Type B pancreatic cell (in vitro differentiated cells): ENCODE measurements at regions not wholly inside any gene's neighbourhood (a gene's known extent, or its start where the extent isn't known, plus 50 kb on each side); places are given as distances from the start of the nearest gene placed in this dataset.
A peak's percentile ranks its signal among the peaks of the same experiment; 100 is the strongest.

ENCODE experiments used
- DNase-seq: peaks from one replicate; pipeline ENCODE4 v3.0.0; 2021; ENCODE audit warnings: mixed read lengths; ENCODE audit not compliant: unreplicated experiment; ENCODE audit errors: extremely low spot score
- H3K27ac Mint-ChIP-seq: 2 replicates; pipeline ENCODE4 v1.8.0; 2021; ENCODE audit warnings: mild to moderate bottlenecking, mixed read lengths
- H3K27me3 Mint-ChIP-seq: 2 replicates; pipeline ENCODE4 v1.8.0; 2021; ENCODE audit warnings: mixed read lengths
- H3K36me3 Mint-ChIP-seq: 2 replicates; pipeline ENCODE4 v1.8.0; 2021; ENCODE audit warnings: mixed read lengths
- H3K4me1 Mint-ChIP-seq: one replicate; pipeline ENCODE4 v1.8.0; 2021; ENCODE audit warnings: mixed read lengths; ENCODE audit not compliant: unreplicated experiment
- H3K4me3 Mint-ChIP-seq: 2 replicates; pipeline ENCODE4 v1.8.0; 2021; ENCODE audit warnings: mild to moderate bottlenecking, mixed read lengths
- H3K9me3 Mint-ChIP-seq: 2 replicates; pipeline ENCODE4 v1.8.0; 2021; ENCODE audit warnings: mixed read lengths
- CTCF ChIP-seq: fragments of 200-600 bp; sonication (generic); conservative IDR thresholded peaks from 2 replicates; pipeline ENCODE4 v1.5.0; 2021; ENCODE audit warnings: antibody characterized with exemption, mild to moderate bottlenecking

GRCh38 chr6:141118991-141119390 lies 1013.7 kb upstream of the GJE1 start:
- Mint-ChIP-seq H3K27ac (no peak overlapping the region), H3K9me3 (no peaks in the 10 kb centered on the region), H3K4me1 (no peaks in the 10 kb centered on the region), H3K36me3 (no peaks in the 10 kb centered on the region), H3K27me3 (no peaks in the 10 kb centered on the region), H3K4me3 (no peak overlapping the region)
- DNase-seq: no peak
- no peak for TF ChIP-seq CTCF

GRCh38 chr6:141117874-141118273 lies 1014.9 kb upstream of the GJE1 start:
- no peak for TF ChIP-seq CTCF
- Mint-ChIP-seq H3K9me3 (no peaks in the 10 kb centered on the region), H3K27me3 (no peaks in the 10 kb centered on the region), H3K36me3 (no peaks in the 10 kb centered on the region), H3K27ac (no peak overlapping the region), H3K4me1 (no peaks in the 10 kb centered on the region), H3K4me3 (no peak overlapping the region)
- DNase-seq: no peak

- Mint-ChIP-seq H3K36me3 (no peaks in the 10 kb centered on the region), H3K4me1 (peaks cover 6% of the 10 kb centered on the region)
These were observed 1022.2 kb upstream of the GJE1 start for GRCh38 chr6:141110481-141110880.

GRCh38 chr6:141107591-141108160 lies 1025.0 kb upstream of the GJE1 start:
- H3K4me1 Mint-ChIP-seq: peaks cover 6% of the 10 kb centered on the region
- no peaks in the 10 kb centered on the region for H3K27me3 Mint-ChIP-seq
- DNase-seq: no peak
- H3K36me3 Mint-ChIP-seq: no peaks in the 10 kb centered on the region
- H3K4me3 Mint-ChIP-seq: no peak overlapping the region
- no peak overlapping the region for H3K27ac Mint-ChIP-seq
- no peak for TF ChIP-seq CTCF
- H3K9me3 Mint-ChIP-seq: no peaks in the 10 kb centered on the region

More at GRCh38 chr6:141110481-141110880, 1022.2 kb upstream of the GJE1 start:
- TF ChIP-seq CTCF: no peak
- Mint-ChIP-seq H3K27me3 (no peaks in the 10 kb centered on the region), H3K4me3 (no peak overlapping the region), H3K27ac (no peak overlapping the region), H3K9me3 (no peaks in the 10 kb centered on the region)
- DNase-seq: no peak

GRCh38 chr6:141105481-141105880 lies 1027.2 kb upstream of the GJE1 start:
- H3K36me3 Mint-ChIP-seq: no peaks in the 10 kb centered on the region
- DNase-seq: no peak
- TF ChIP-seq CTCF: no peak
- H3K4me1 Mint-ChIP-seq: peaks cover 6% of the 10 kb centered on the region
- H3K27me3 Mint-ChIP-seq: no peaks in the 10 kb centered on the region
- H3K4me3 Mint-ChIP-seq: no peak overlapping the region
- H3K27ac Mint-ChIP-seq: peak overlapping the region; percentile 41
- H3K9me3 Mint-ChIP-seq: no peaks in the 10 kb centered on the region

- no peaks in the 10 kb centered on the region for H3K36me3 Mint-ChIP-seq
- no peak overlapping the region for H3K4me3 Mint-ChIP-seq
- no peak for TF ChIP-seq CTCF
- DNase-seq: no peak
- H3K27me3 Mint-ChIP-seq: no peaks in the 10 kb centered on the region
- peaks cover 6% of the 10 kb centered on the region for H3K4me1 Mint-ChIP-seq
- no peaks in the 10 kb centered on the region for H3K9me3 Mint-ChIP-seq
- H3K27ac Mint-ChIP-seq: no peak overlapping the region
These were observed 1029.5 kb upstream of the GJE1 start for GRCh38 chr6:141103246-141103645.
